Stimulated activated CD4-positive, alpha-beta T cell treated with anti-CD3 and anti-CD28 coated beads, Interleukin-1b, Interleukin-23, amount 100 ng/mL, for 24 hours (primary cell): ENCODE measurements at regions not wholly inside any gene's neighbourhood (a gene's known extent, or its start where the extent isn't known, plus 50 kb on each side); places are given as distances from the start of the nearest gene placed in this dataset.

Experiments
- DNase-seq, 4 experiments: peaks; one replicate each; pipeline ENCODE4 v3.0.0-alpha.2; 2020; ENCODE audit warnings: low read depth in 4 of 4, low spot score in 1 of 4

DNA sequence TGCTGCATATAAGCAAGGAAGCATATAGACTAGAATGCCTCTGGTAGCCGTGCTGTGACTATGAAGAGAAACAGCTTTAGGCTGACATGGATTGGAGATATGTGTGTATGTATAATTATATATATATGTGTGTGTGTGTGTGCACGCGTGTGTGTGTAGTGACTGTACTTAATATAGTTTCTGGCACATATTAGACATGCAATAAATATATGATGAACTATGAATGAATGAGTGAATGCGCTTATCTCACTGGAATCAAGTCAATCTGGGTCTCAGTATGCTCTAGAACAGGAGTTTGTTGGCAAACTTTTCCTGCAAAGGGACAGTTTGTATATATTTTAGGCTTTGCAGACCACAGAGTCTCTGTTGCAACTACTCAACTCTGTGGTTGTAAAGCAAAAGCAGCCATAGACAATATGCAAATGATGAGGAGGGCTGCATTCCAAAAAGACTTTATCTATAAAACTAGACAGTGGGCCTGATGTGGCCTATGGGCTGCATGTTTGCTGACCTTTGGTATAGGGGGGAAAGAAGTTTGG is 482.9 kb upstream of the USP24 start:
- DNase-seq, result no peak

- DNase-seq, result no peak
These were observed 481.7 kb upstream of the USP24 start for GRCh38 chr1:55696891-55697290.

GRCh38 chr1:55696181-55696754 is 481.1 kb upstream of the USP24 start:
- DNase-seq, result no peak

- DNase-seq, result no peak
These were observed 480.4 kb upstream of the USP24 start for GRCh38 chr1:55695552-55695951.

DNA sequence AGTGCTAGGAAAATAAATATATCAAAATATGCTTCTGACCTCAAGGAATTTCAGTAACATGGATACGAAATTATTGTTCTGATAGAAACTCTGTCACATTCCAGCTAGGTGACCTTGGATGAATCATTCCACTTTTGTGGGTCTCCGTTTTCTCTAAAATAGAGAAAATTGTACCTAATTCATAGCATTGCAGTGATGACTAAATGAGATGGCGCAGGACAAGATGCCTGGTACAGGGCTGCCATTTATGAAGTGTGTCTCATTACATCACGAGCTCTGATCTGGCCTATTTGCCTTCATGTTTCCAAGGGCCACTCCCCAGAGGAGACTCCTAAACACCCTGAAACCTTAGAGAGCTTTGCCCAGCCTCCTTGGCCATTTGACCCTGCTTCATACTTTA is 480.0 kb upstream of the USP24 start:
- no peak for DNase-seq

GRCh38 chr1:55694310-55694801 is 479.2 kb upstream of the USP24 start:
- no peak for DNase-seq

DNA sequence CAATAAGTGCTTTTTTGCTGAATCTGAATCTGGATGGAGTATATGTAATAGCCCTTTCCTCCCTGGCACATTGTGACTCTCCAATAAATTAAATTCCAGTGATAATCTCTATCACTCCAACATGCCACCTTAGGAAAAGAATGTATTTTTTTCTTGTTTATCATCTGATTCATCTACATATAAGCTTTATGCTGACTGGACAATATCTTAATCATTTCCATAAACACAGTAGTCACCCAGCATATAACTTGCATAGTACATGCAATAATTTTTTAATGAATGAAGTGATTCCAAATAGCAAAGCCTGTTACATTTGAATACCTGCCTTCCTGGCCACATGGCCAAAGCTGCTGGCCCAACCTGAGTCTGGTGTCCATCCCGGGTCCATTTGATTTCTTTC is 477.6 kb upstream of the USP24 start:
- DNase-seq, result no peak

- DNase-seq, result no peak
These were observed 475.2 kb upstream of the USP24 start for GRCh38 chr1:55690366-55690765.

- no peak for DNase-seq
These were observed 474.6 kb upstream of the USP24 start for GRCh38 chr1:55689800-55690199.

- DNase-seq, result no peak
These were observed 470.4 kb upstream of the USP24 start for GRCh38 chr1:55685560-55685959.

DNA sequence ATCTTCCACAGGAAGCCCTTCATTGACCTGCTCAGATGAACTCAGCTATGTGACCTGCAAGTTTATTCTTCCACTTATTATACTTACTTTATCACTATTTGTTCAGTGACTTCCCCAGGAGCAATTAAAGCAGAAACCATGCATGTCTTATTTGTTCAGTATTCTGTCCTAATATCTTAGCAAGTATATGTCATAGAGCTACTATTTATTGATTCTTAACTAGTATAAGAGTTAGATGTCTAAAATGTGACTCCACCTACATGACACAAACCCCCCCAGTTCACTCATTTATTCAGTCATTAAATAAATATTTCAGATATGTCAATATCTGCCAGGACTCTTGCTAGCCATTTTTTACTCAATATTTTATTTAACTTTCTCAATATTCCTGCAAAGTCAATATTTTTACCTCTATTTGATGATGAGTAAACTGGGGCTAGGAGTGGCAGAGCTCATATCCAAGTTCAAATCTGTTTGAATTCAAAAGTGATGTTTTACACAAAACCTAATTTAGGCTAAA is 469.0 kb upstream of the USP24 start:
- no peak for DNase-seq

GRCh38 chr1:55682198-55682597 is 467.0 kb upstream of the USP24 start:
- DNase-seq, result no peak

DNA sequence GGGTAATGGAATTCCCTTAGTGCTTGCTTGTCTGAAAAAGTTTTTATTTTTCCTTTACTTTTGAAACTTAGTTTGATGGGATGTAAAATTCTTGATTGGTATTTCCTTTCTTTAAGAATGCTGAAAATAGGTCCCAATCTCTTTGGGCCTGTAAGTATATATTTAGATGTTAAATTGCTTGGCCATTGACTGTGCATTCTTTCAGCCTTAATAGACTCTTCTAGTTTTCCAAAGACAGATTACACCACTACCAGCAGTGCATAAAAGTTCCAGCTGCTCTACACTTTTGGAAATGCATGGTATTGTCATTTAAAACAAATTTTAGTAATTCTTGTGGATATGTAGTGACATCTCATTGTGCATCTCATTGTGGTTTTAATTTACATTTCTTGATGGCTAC is 464.8 kb upstream of the USP24 start:
- DNase-seq, result no peak

DNA sequence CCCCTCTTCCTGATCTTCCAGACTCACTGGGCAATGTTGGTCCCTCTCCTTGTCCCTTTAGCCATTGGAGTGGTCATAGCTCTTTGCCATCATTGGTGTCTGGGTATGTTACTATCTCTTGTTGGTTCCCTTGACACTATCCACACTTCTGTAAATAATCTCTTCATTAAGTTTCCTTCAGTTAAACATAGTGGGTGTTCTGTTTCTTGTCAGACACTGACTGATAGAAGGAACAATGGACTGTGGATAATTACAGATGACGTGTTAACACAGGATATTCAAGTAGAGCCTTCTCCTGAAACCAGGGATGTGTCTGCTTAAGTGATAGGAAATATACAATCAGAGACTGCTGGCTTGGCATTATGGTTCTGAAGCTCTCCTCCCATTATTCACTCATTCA is 458.3 kb upstream of the USP24 start:
- DNase-seq, result no peak

DNA sequence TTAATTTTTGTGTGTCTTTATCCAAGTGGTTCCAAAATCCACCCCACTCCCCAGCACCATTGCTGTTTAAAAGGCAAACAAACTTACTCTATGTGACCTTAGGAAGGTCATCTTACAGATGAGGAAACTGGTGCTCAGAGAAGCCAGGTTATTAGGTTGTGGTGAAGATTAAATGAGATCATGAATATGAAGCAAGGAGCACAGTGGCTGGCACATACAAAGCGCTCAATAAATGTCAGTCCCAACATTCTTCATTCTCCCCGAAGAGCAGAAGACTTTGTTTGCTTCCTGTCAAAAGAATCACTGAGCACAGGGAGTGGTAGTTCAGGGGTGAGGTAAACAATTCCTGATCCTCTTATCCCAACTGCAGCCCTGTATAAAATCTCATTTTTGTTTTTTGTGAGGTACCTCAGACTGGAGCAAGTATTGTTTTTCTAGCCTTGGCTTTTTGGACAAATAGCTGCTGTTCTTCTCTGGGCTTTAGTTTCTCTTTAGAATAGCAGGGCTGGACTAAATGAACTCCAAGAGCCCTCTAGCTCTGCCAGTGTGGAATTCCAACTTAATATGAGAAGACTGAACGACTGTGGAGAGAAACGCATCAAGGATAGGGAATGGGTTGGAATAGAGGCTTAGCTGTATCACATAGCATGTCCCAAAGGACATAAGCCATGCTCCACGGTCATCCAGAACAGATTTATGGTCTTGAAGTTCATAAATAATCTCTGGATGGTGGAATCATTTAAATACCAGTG is 455.3 kb upstream of the USP24 start:
- DNase-seq, result no peak

DNA sequence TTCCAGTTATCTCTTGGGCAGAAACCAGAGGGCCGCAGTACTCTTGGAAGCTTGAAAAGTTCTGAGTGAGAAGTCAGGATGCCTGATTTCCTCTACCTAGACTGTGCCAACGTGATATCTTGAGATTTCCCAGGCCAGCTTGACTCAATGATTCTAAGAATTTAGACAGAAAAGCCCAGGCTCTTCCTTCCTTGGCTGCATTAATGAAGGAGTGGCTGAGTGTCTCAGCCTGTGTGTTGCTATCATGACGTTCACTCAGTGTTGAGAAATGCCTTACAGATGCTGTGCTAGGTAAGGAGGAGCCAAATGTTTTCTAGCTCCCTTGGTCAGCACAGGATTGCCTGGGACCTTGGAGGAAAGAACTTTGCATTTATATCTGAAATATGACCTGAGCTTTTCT is 454.1 kb upstream of the USP24 start:
- no peak for DNase-seq

GRCh38 chr1:55662875-55663274 is 447.7 kb upstream of the USP24 start:
- no peak for DNase-seq

- no peak for DNase-seq
These were observed 443.8 kb upstream of the USP24 start for GRCh38 chr1:55658917-55659316.

- DNase-seq, result no peak
These were observed 439.6 kb upstream of the USP24 start for GRCh38 chr1:55654750-55655149.

GRCh38 chr1:55654171-55654570 is 439.0 kb upstream of the USP24 start:
- no peak for DNase-seq

GRCh38 chr1:55650444-55650843 is 435.3 kb upstream of the USP24 start:
- no peak for DNase-seq

- no peak for DNase-seq
These were observed 431.0 kb upstream of the USP24 start for GRCh38 chr1:55646181-55646580.
